GM12865 (cell line): ENCODE measurements at regions not wholly inside any gene's neighbourhood (a gene's known extent, or its start where the extent isn't known, plus 50 kb on each side); places are given as distances from the start of the nearest gene placed in this dataset.
"Not testable (repeated sequence)": the region's sequence is repeated elsewhere in the genome, so short reads cannot be mapped to it uniquely, and the experiment has no call there.

Experiments
- DNase-seq: peaks from one replicate; pipeline ENCODE4 v3.0.0; 2010; ENCODE audit warnings: low read depth
- H3K4me3 ChIP-seq: 2 replicates; pipeline ENCODE4 v1.5.1; 2011; ENCODE audit warnings: mild to moderate bottlenecking, low read depth, low read length, control low read depth
- TF ChIP-seq, protein P1 (sequence below): IDR thresholded peaks from 2 replicates; pipeline ENCODE4 v1.5.1; 2011; ENCODE audit warnings: low read length, control low read depth, low read depth, inconsistent platforms; ENCODE audit not compliant: insufficient read depth; ENCODE audit errors: missing control alignments

DNA sequence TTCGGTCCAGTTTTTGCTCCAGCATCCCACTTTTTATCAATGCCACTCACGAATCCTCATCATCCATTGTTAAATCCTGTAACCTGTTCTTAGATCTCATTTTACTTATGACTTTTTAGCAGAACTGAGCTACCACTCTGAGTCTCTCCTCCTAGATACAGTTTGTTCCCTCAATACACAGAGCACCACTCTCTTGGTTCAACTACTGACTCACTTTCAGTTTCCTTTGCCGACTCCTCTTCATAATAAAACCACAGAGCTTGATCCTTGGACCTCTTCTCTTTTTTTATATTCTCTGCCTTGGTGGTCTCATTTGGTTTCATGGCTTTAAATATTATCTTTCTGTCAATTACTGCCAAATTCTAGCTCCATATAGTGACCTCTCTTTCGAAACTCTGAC is 150.3 kb downstream of the SLITRK5 start:
- TF ChIP-seq, protein P1, sequence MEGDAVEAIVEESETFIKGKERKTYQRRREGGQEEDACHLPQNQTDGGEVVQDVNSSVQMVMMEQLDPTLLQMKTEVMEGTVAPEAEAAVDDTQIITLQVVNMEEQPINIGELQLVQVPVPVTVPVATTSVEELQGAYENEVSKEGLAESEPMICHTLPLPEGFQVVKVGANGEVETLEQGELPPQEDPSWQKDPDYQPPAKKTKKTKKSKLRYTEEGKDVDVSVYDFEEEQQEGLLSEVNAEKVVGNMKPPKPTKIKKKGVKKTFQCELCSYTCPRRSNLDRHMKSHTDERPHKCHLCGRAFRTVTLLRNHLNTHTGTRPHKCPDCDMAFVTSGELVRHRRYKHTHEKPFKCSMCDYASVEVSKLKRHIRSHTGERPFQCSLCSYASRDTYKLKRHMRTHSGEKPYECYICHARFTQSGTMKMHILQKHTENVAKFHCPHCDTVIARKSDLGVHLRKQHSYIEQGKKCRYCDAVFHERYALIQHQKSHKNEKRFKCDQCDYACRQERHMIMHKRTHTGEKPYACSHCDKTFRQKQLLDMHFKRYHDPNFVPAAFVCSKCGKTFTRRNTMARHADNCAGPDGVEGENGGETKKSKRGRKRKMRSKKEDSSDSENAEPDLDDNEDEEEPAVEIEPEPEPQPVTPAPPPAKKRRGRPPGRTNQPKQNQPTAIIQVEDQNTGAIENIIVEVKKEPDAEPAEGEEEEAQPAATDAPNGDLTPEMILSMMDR, result no peak
- no peak overlapping the region for H3K4me3 ChIP-seq
- no peak for DNase-seq

DNA sequence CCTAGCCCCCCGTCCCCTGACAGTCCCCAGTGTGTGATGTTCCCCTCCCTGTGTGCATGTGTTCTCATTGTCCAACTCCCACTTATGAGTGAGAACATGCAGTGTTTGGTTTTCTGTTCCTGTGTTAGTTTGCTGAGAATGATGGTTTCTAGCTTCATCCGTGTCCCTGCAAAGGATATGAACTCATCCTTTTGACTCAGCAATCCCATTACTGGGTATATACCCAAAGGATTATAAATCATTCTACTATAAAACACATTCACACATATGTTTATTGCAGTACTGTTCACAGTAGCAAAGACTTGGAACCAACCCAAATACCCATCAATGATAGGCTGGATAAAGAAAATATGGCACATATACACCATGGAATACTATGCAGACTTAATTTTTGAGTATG is 155.1 kb downstream of the SLITRK5 start:
- not testable (repeated sequence) for DNase-seq, H3K4me3 ChIP-seq

DNA sequence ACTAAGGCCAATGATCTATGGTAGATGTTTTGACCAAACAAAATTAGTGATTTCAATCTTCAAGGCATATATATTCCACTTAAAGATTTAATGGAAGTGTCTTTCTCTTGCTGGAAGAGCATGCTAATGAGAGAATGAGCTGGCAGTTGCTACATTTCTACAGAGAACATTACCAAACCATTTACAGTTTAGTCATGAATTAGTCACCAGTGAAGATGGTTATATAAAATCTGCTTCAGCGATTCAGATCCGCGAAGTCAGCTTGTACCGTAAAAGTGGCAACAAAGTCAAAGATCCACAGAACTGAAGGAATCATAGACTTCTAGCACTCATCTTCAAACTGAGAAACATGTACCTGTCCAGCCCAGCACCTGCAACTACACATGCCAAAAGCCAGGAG is 156.3 kb downstream of the SLITRK5 start:
- no peak for DNase-seq
- TF ChIP-seq, protein P1, result no peak
- no peak overlapping the region for H3K4me3 ChIP-seq

DNA sequence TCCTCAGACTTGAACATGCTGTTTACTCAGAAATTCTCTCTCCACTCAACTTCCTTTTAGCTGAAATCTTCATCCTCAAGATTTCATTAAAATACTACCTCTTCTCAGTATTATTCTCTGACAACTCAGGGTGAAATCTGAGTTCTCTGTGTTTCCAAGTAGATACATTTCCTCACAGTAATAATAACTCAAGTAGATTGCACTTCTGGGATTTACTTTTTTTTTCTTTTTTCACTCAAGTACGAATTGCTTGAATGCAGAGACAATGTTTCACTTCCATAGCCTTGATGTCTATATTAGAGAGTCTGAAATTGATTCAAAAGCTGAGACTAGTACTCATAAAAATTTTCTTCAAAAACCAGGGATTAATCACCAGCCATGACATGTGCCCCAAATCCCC is 166.4 kb downstream of the SLITRK5 start:
- TF ChIP-seq, protein P1, result no peak
- no peak for DNase-seq
- no peak overlapping the region for H3K4me3 ChIP-seq

DNA sequence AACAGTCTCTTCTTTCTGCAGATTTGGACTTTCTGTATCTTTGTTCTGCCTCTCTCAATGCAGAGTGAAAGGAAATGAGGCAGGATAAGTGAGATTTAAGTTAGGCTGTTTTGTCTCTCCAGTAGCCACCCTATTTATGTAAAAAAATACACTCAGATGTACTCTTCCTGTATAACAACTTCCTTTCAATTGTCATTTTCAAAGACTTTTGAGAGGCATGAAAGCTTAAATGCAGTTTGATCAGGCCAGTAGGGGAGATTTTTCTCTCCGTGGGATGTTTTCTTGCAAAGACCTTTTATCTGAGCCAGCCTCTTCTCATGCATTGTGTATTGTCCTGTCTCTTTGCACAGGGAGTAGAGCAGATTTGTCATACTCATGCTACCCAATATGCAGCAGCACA is 166.8 kb downstream of the SLITRK5 start:
- DNase-seq, result no peak
- TF ChIP-seq, protein P1, result no peak

DNA sequence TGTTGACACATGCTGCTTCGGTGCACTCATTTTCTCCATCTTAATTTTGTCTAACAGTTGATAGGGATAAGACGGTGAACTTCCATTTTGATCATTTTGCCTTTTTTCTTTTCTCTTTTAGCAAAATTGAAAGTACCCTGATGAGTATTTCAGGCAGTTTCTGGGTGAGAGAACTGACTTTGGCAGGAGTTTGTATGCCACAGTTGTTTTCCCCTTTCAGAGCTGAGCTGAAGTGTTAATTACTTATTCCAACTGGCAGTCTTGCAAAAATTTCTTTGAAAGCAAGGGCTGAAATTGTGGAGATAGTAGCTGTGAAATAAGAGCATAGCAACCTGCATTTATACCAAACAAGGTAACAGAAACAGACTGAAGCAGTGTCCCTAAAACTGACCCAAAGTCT is 180.2 kb downstream of the SLITRK5 start:
- H3K4me3 ChIP-seq, result no peak overlapping the region
- TF ChIP-seq, protein P1, result no peak
- DNase-seq, result no peak

More for the DNA sequence above, 166.8 kb downstream of the SLITRK5 start:
- no peak overlapping the region for H3K4me3 ChIP-seq

- TF ChIP-seq, protein P1, result no peak
- no peak overlapping the region for H3K4me3 ChIP-seq
- DNase-seq, result no peak
Measured at GRCh38 chr13:87855553-87855952, 184.4 kb downstream of the SLITRK5 start.
